Naive thymus-derived CD4-positive, alpha-beta T cell (primary cell): ENCODE measurements at regions not wholly inside any gene's neighbourhood (a gene's known extent, or its start where the extent isn't known, plus 50 kb on each side); places are given as distances from the start of the nearest gene placed in this dataset.

Experiments
- ATAC-seq: fragments of 150-1000 bp; cut with Tn5 transposase; 2 replicates; pipeline ENCODE4 v1.10.0; 2021; ENCODE audit warnings: mild to moderate bottlenecking, moderate library complexity
- CTCF ChIA-PET: fragments of 350-600 bp; sonication (Branson Sonifier 250); formaldehyde crosslinking; loops from one replicate; lab custom pipeline; 2021; ENCODE audit warnings: antibody characterized with exemption; lab: Charles Lee
- POLR2A ChIA-PET: fragments of 350-600 bp; sonication (Branson Sonifier 250); formaldehyde crosslinking; loops from one replicate; lab custom pipeline; 2021; ENCODE audit warnings: antibody characterized with exemption, inconsistent platforms; lab: Charles Lee
- DNase-seq, 9 donors: peaks; one replicate each; pipeline versions ENCODE4 v3.0.0 to v3.0.0-alpha.2; 2020 to 2022; ENCODE audit warnings: mixed read lengths in 1 of 9
- H3K27ac ChIP-seq: one replicate; pipeline ENCODE4 v1.7.0; 2013; ENCODE audit warnings: mild to moderate bottlenecking, low read depth, low read length, moderate library complexity
- H3K27me3 ChIP-seq, 2 donors: one replicate each; pipeline ENCODE4 v1.7.0; 2013; ENCODE audit warnings: low read length in 2 of 2, mild to moderate bottlenecking in 2 of 2, moderate library complexity in 2 of 2; ENCODE audit not compliant: control insufficient read depth in 2 of 2, insufficient read depth in 2 of 2
- H3K36me3 ChIP-seq, 3 experiments: 1 replicate in 2 of 3; 2 replicates in 1 of 3; pipeline ENCODE4 v1.7.0; 2013; ENCODE audit warnings: low read length in 3 of 3, mild to moderate bottlenecking in 3 of 3, moderate library complexity in 1 of 3; ENCODE audit not compliant: insufficient read depth in 3 of 3, control insufficient read depth in 2 of 3
- H3K4me1 ChIP-seq, 2 donors: one replicate each; pipeline ENCODE4 v1.7.0; 2013; ENCODE audit warnings: low read length in 2 of 2, mild to moderate bottlenecking in 2 of 2, moderate library complexity in 1 of 2; ENCODE audit not compliant: control insufficient read depth in 2 of 2, insufficient read depth in 2 of 2
- H3K4me3 ChIP-seq: 2 replicates; pipeline ENCODE4 v1.7.0; 2013; ENCODE audit warnings: mild to moderate bottlenecking, low read length
- H3K9me3 ChIP-seq, 3 experiments: 1 replicate in 2 of 3; 2 replicates in 1 of 3; pipeline ENCODE4 v1.7.0; 2013; ENCODE audit warnings: low read length in 3 of 3; ENCODE audit not compliant: control insufficient read depth in 2 of 3
- H3K27ac Mint-ChIP-seq, 9 donors: one replicate each; pipeline ENCODE4 v1.8.0; 2020 to 2022; ENCODE audit warnings: mixed read lengths in 9 of 9, mild to moderate bottlenecking in 8 of 9, moderate library complexity in 5 of 9, inconsistent platforms in 2 of 9
- H3K27me3 Mint-ChIP-seq, 5 donors: one replicate each; pipeline ENCODE4 v1.8.0; 2021 to 2022; ENCODE audit warnings: mixed read lengths in 5 of 5, mild to moderate bottlenecking in 1 of 5
- H3K36me3 Mint-ChIP-seq, 5 donors: one replicate each; pipeline ENCODE4 v1.8.0; 2020 to 2022; ENCODE audit warnings: mixed read lengths in 5 of 5, mild to moderate bottlenecking in 3 of 5, inconsistent platforms in 1 of 5
- H3K4me1 Mint-ChIP-seq, 7 donors: one replicate each; pipeline ENCODE4 v1.8.0; 2020 to 2022; ENCODE audit warnings: mixed read lengths in 7 of 7, mild to moderate bottlenecking in 3 of 7, inconsistent platforms in 1 of 7
- H3K4me3 Mint-ChIP-seq, 10 donors: one replicate each; pipeline ENCODE4 v1.8.0; 2020 to 2022; ENCODE audit warnings: mild to moderate bottlenecking in 10 of 10, mixed read lengths in 10 of 10, moderate library complexity in 6 of 10, inconsistent platforms in 2 of 10
- H3K9me3 Mint-ChIP-seq, 11 donors: one replicate each; pipeline ENCODE4 v1.8.0; 2020 to 2022; ENCODE audit warnings: mixed read lengths in 11 of 11, mild to moderate bottlenecking in 4 of 11, inconsistent platforms in 1 of 11, moderate library complexity in 1 of 11
- intact Hi-C, 2 donors: fragments of 100-400 bp; cut with micrococcal nuclease; formaldehyde crosslinking; loops; one replicate each; pipeline ENCODE4 v1.15.1; 2023

DNA sequence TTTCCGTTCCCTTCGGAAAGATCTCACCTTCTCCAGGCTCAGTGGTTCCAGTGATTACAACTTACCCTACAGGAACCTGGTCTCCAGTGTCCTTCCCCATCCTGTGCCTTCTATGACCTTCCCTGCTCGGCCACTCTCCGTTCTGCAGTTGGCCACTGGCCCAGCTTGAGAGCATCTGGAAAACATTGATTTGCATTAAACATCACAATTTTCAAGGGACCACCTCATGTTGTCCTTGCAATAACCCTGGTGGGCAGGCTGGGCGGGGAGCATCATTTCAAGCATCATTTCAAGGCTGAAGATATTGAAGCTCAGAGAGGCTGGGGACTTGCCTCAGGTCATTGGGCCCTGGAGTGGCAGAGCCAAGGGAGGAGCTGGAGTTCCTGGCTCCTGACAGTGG is 177.4 kb downstream of the SEC61B start:
- no peak for DNase-seq
- POLR2A ChIA-PET = no interaction called here
- Mint-ChIP-seq H3K27ac (no peak overlapping the region), H3K4me3 (no peak overlapping the region), H3K27me3 (peaks cover 0 to 10% (median 4%) of the 10 kb centered on the region in 5 donors), H3K9me3 (peaks cover 0 to 2% (median 0%) of the 10 kb centered on the region in 11 donors), H3K4me1 (no peaks in the 10 kb centered on the region), H3K36me3 (no peaks in the 10 kb centered on the region)
- Histone ChIP-seq H3K27me3 (no peaks in the 10 kb centered on the region), H3K9me3 (no peaks in the 10 kb centered on the region), H3K4me3 (no peak overlapping the region), H3K36me3 (no peaks in the 10 kb centered on the region), H3K27ac (no peak overlapping the region), H3K4me1 (no peaks in the 10 kb centered on the region)
- intact Hi-C loops = no loop called here
- CTCF ChIA-PET = no interaction called here
- ATAC-seq = no peak

DNA sequence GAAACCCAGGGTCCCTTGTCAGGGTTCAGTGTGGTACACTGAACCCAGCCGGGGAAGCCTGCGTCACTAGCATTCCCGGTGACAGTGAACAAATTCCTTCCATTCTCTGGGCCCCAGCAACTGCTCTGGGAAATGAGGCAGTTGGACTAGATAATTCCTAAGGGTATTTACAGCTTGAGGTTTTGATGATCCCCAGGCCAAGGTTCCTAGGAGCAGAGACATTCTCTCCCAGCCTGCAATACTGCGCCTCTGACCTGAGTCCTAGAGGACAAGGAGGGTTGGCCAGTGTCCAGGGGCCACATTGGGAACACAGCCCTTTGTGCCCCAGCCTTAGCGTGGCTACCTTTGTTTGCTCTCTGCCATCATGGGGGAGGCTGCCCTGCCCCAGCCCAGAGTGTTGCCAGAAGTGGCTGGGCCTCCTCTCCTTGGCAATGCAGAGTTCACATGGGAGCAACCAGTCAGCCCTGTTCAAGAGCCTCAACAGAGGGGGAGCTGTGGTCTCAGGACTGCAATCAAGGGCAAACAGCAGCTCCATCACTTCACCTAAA is 178.2 kb downstream of the SEC61B start:
- POLR2A ChIA-PET = no interaction called here
- CTCF ChIA-PET = no interaction called here

DNA sequence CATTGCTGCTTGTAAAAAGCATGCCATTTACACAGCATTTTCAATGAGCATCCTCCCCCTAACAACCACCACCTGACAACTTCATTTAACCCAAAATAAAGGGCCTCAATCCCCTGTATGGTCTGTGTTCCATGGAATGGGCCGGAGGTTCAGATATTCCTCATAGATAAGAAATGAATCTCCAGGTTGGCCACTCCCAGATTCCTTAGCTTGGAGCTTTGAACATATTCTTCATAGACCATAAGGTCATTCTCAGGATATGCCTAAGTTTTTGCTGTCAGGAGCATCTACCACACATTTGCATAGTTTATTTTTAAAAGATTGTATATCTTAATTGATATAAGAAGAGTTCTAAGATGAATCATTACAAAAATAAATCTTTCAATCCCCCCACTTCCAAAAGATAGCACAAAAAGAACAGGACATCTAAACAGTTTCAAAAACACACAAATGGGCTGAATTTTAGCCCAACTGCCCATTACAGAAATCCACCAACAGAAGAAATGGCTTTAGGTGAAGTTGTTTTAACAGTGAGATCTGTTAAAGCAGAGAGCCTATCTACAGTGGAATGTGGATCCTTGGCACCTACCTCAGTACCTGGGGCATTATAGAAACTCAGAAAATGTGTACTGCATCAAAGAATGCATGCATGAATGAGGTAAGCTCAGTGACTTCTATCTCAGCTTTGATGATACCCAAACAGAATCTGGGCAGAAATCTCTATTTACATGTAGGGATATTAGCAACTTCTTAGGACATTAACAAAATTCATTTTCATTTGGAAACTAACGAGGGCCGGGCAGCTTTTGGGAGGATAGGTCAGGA is 179.8 kb downstream of the SEC61B start:
- no peaks in the 10 kb centered on the region for H3K36me3 Mint-ChIP-seq
- no peaks in the 10 kb centered on the region for H3K4me1 ChIP-seq
- H3K4me1 Mint-ChIP-seq = no peaks in the 10 kb centered on the region
- no peak overlapping the region for H3K4me3 ChIP-seq
- intact Hi-C loops = no loop called here
- H3K27ac ChIP-seq = no peak overlapping the region
- DNase-seq (no peak), ATAC-seq (no peak)
- POLR2A ChIA-PET = no interaction called here
- no peak overlapping the region for H3K4me3 Mint-ChIP-seq
- CTCF ChIA-PET = no interaction called here
- no peaks in the 10 kb centered on the region for H3K27me3 ChIP-seq
- H3K27me3 Mint-ChIP-seq = peaks cover 0 to 16% (median 9%) of the 10 kb centered on the region in 5 donors
- no peaks in the 10 kb centered on the region for H3K36me3 ChIP-seq
- peaks cover 0 to 2% (median 0%) of the 10 kb centered on the region in 11 donors for H3K9me3 Mint-ChIP-seq
- no peaks in the 10 kb centered on the region for H3K9me3 ChIP-seq
- no peak overlapping the region for H3K27ac Mint-ChIP-seq

More for the DNA sequence above, 178.2 kb downstream of the SEC61B start:
- no peak overlapping the region for H3K4me3 Mint-ChIP-seq
- H3K4me1 Mint-ChIP-seq = no peaks in the 10 kb centered on the region
- peaks cover 0 to 2% (median 0%) of the 10 kb centered on the region in 11 donors for H3K9me3 Mint-ChIP-seq
- no peaks in the 10 kb centered on the region for H3K9me3 ChIP-seq
- intact Hi-C loops = no loop called here
- no peak overlapping the region for H3K27ac Mint-ChIP-seq
- DNase-seq (no peak), ATAC-seq (no peak)
- H3K4me1 ChIP-seq = no peaks in the 10 kb centered on the region
- peaks cover 0 to 10% (median 5%) of the 10 kb centered on the region in 5 donors for H3K27me3 Mint-ChIP-seq
- H3K27me3 ChIP-seq = no peaks in the 10 kb centered on the region
- H3K36me3 ChIP-seq = no peaks in the 10 kb centered on the region
- no peaks in the 10 kb centered on the region for H3K36me3 Mint-ChIP-seq
- H3K4me3 ChIP-seq = no peak overlapping the region
- H3K27ac ChIP-seq = no peak overlapping the region

DNA sequence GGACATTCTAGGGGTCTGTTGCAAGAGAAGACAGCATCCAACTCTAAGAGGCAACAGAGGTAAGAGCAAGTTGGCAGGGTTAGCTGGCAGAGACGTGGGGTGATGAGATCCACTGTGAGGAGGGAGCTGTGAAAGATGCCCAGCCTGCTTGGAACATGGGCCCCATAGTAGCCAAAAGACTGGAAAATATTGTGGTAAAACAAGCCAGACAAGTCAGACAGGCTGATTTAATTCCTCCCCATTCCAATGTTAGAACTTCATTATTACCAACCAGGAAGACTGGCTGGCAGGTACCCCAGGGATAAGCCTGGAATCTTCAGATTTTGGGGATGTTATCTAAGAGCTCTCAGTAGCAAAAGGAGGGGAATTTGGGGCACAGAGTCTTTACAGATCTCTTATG is 181.3 kb downstream of the SEC61B start:
- ChIA-PET CTCF (no interaction called here), POLR2A (no interaction called here)
- H3K9me3 ChIP-seq = no peaks in the 10 kb centered on the region
- H3K4me3 ChIP-seq = no peak overlapping the region
- Mint-ChIP-seq H3K4me3 (no peak overlapping the region), H3K36me3 (no peaks in the 10 kb centered on the region), H3K4me1 (no peaks in the 10 kb centered on the region), H3K9me3 (no peaks in the 10 kb centered on the region), H3K27ac (no peak overlapping the region), H3K27me3 (peaks cover 0 to 16% (median 9%) of the 10 kb centered on the region in 5 donors)
- H3K4me1 ChIP-seq = no peaks in the 10 kb centered on the region
- no peak for ATAC-seq
- H3K27ac ChIP-seq = no peak overlapping the region
- H3K36me3 ChIP-seq = no peaks in the 10 kb centered on the region
- H3K27me3 ChIP-seq = no peaks in the 10 kb centered on the region
- DNase-seq = no peak
- intact Hi-C loops = no loop called here

- Mint-ChIP-seq H3K9me3 (no peaks in the 10 kb centered on the region), H3K4me3 (no peak overlapping the region), H3K36me3 (no peaks in the 10 kb centered on the region), H3K27ac (no peak overlapping the region), H3K4me1 (no peaks in the 10 kb centered on the region), H3K27me3 (peaks cover 4 to 16% (median 9%) of the 10 kb centered on the region in 5 donors)
- no peak for DNase-seq
- Histone ChIP-seq H3K27me3 (no peaks in the 10 kb centered on the region), H3K27ac (no peak overlapping the region), H3K4me1 (no peaks in the 10 kb centered on the region), H3K9me3 (no peaks in the 10 kb centered on the region), H3K4me3 (no peak overlapping the region), H3K36me3 (no peaks in the 10 kb centered on the region)
- CTCF ChIA-PET = no interaction called here
- intact Hi-C loops = no loop called here
- no peak for ATAC-seq
- POLR2A ChIA-PET = no interaction called here
Measured at GRCh38 chr9:99405359-99405758, 183.3 kb downstream of the SEC61B start.

GRCh38 chr9:99406939-99407338 is 184.9 kb downstream of the SEC61B start:
- POLR2A ChIA-PET = no interaction called here
- H3K36me3 Mint-ChIP-seq = no peaks in the 10 kb centered on the region
- intact Hi-C loops = no loop called here

GRCh38 chr9:99411068-99411467 is 189.0 kb downstream of the SEC61B start:
- Histone ChIP-seq H3K27ac (no peak overlapping the region), H3K9me3 (no peaks in the 10 kb centered on the region), H3K27me3 (no peaks in the 10 kb centered on the region), H3K4me3 (no peak overlapping the region), H3K36me3 (no peaks in the 10 kb centered on the region), H3K4me1 (no peaks in the 10 kb centered on the region)
- H3K4me3 Mint-ChIP-seq = no peak overlapping the region
- POLR2A ChIA-PET = no interaction called here
- DNase-seq = no peak
- CTCF ChIA-PET = no interaction called here
- H3K27me3 Mint-ChIP-seq = peaks cover 0 to 10% (median 5%) of the 10 kb centered on the region in 5 donors
- peaks cover 0 to 4% (median 0%) of the 10 kb centered on the region in 7 donors for H3K4me1 Mint-ChIP-seq
- intact Hi-C loops = no loop called here
- no peaks in the 10 kb centered on the region for H3K36me3 Mint-ChIP-seq
- no peak for ATAC-seq
- no peak overlapping the region for H3K27ac Mint-ChIP-seq
- H3K9me3 Mint-ChIP-seq = peaks cover 0 to 5% (median 0%) of the 10 kb centered on the region in 11 donors

More at GRCh38 chr9:99406939-99407338, 184.9 kb downstream of the SEC61B start:
- Histone ChIP-seq H3K36me3 (no peaks in the 10 kb centered on the region), H3K9me3 (no peaks in the 10 kb centered on the region), H3K27ac (no peak overlapping the region), H3K4me3 (no peak overlapping the region), H3K27me3 (no peaks in the 10 kb centered on the region), H3K4me1 (no peaks in the 10 kb centered on the region)
- ATAC-seq (no peak), DNase-seq (no peak)
- Mint-ChIP-seq H3K27ac (no peak overlapping the region), H3K4me1 (no peaks in the 10 kb centered on the region), H3K27me3 (peaks cover 4 to 19% (median 5%) of the 10 kb centered on the region in 5 donors), H3K4me3 (no peak overlapping the region), H3K9me3 (peaks cover 0 to 5% (median 0%) of the 10 kb centered on the region in 11 donors)
- CTCF ChIA-PET = no interaction called here
